Transverse colon (tissue), 4 donors: ENCODE measurements at regions not wholly inside any gene's neighbourhood (a gene's known extent, or its start where the extent isn't known, plus 50 kb on each side); places are given as distances from the start of the nearest gene placed in this dataset.

Experiments used
- POLR2A ChIP-seq: fragments of 450-650 bp; IDR thresholded peaks from one replicate; pipeline ENCODE4 v1.6.1; 2016; ENCODE audit warnings: antibody characterized with exemption, mild to moderate bottlenecking, moderate library complexity
- POLR2AphosphoS5 ChIP-seq, 3 donors: sonication (generic); formaldehyde crosslinking; IDR thresholded peaks; one replicate each; pipeline ENCODE4 v1.6.1; 2016; ENCODE audit warnings: antibody characterized with exemption in 3 of 3
- TF ChIP-seq, protein P1 (sequence below), 5 experiments: fragments of 200-600 bp in 3 of 5; fragments of 450-650 bp in 2 of 5; sonication (generic) in 3 of 5; IDR thresholded peaks; 1 replicate in 2 of 5; 2 replicates in 3 of 5; pipeline ENCODE4 v1.5.1; 2016 to 2017; ENCODE audit warnings: antibody characterized with exemption in 5 of 5, inconsistent platforms in 3 of 5, mild to moderate bottlenecking in 2 of 5, moderate library complexity in 1 of 5

DNA sequence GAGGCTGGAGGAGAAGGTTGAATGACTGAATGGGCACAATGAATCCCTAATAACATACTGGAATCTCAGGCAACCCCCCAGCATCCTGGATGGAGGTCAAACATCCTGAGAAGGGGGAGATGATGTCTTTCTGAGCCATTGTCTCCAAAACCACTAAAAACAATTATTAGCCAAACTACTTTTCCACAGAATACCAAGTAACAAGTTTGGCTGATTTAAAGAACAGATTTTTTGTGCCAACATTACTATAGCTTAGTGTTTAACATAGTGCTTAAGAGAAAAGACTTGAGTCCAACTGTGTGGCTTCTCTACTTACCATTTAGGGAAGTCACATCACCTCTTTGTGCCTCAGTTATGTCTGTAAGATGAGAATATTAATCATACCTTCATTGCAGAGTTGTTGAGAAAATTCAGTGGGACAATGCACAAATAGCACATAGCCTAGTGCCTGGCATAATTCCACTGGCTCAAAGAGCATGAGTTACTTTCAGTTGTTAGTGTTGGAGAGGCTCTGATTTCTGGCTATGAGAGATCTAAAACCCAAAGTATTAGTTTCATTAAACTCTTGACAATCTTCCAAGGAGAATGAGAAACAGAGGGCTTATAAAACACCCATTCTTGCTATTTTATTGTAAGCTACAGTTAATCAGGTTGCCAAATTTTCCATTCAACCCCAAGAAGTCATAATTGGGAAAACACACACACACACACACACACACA is 111.3 kb upstream of the NR3C1 start:
- TF ChIP-seq, protein P1, sequence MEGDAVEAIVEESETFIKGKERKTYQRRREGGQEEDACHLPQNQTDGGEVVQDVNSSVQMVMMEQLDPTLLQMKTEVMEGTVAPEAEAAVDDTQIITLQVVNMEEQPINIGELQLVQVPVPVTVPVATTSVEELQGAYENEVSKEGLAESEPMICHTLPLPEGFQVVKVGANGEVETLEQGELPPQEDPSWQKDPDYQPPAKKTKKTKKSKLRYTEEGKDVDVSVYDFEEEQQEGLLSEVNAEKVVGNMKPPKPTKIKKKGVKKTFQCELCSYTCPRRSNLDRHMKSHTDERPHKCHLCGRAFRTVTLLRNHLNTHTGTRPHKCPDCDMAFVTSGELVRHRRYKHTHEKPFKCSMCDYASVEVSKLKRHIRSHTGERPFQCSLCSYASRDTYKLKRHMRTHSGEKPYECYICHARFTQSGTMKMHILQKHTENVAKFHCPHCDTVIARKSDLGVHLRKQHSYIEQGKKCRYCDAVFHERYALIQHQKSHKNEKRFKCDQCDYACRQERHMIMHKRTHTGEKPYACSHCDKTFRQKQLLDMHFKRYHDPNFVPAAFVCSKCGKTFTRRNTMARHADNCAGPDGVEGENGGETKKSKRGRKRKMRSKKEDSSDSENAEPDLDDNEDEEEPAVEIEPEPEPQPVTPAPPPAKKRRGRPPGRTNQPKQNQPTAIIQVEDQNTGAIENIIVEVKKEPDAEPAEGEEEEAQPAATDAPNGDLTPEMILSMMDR (IDR thresholded peaks at IDR 0.05), result no peak
- TF ChIP-seq POLR2A (no peak), POLR2AphosphoS5 (IDR thresholded peaks at IDR 0.05) (no peak)
